HG03457 (cell line): ENCODE measurements at regions not wholly inside any gene's neighbourhood (a gene's known extent, or its start where the extent isn't known, plus 50 kb on each side); places are given as distances from the start of the nearest gene placed in this dataset.

Experiments
- ATAC-seq: cut with Tn5 transposase; IDR thresholded peaks from one replicate; pipeline ENCODE4 v1.9.1; 2021; ENCODE audit warnings: moderate number of reproducible peaks; ENCODE audit not compliant: unreplicated experiment

GRCh38 chr14:38526826-38527501 lies 271.1 kb upstream of the CLEC14A start:
- ATAC-seq = no peak

- ATAC-seq = no peak
Measured at GRCh38 chr14:38524636-38525509, 269.0 kb upstream of the CLEC14A start.

DNA sequence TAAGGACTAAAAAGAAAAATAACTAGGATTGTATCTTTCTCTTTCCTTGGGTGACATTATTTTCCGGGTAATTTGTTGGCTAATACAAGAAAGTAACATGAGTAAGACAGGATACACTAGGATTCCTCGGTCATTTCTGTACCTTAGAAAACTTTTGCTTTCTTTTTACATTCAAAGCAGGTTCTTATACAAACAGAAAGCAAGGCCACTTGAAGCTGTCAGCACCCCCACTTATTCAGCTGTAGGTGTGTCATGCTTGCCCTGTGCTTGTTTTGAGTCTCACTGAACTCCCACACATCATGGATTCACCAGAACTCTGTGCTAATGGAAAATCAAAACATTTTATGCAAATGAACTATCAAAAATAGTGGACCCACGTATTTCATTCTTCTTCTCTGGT lies 266.8 kb upstream of the CLEC14A start:
- no peak for ATAC-seq

- no peak for ATAC-seq
Measured at GRCh38 chr14:38521591-38521990, 265.7 kb upstream of the CLEC14A start.

- no peak for ATAC-seq
Measured at GRCh38 chr14:38517426-38517825, 261.5 kb upstream of the CLEC14A start.

GRCh38 chr14:38512236-38512635 lies 256.3 kb upstream of the CLEC14A start:
- ATAC-seq = no peak

GRCh38 chr14:38507299-38507698 lies 251.4 kb upstream of the CLEC14A start:
- ATAC-seq = no peak

DNA sequence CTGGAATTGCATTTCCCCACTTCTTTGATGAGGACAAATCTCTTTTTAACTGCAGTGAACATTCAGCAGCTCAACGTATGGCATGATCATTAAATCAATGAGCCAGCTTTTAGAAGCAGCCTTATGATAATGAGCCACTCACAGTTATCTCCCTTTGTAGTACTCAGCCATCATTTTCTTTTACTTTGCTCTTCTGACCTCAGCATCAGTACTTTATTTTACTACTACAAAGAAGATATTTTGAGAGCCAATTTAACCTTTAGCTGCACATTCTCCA lies 250.0 kb upstream of the CLEC14A start:
- no peak for ATAC-seq

- no peak for ATAC-seq
Measured at GRCh38 chr14:38505221-38505972, 249.5 kb upstream of the CLEC14A start.

DNA sequence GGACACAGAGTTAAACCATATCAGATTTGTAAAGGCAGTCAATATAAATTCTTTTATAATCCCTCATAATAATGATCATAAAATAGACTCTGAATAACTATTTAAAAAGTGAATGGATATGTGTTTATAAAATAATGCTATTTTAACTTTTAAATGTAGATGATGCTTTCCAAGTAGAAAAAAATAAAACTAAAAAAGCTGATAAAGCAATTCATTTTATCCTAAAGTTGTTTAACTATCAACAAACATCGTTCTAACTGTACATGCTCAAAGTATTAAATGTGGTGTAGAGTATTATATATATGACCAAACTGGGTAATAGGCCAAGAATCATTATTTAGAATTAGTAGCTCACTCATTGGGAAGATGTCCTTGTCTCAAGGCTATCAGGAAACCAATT lies 248.3 kb upstream of the CLEC14A start:
- ATAC-seq = no peak

DNA sequence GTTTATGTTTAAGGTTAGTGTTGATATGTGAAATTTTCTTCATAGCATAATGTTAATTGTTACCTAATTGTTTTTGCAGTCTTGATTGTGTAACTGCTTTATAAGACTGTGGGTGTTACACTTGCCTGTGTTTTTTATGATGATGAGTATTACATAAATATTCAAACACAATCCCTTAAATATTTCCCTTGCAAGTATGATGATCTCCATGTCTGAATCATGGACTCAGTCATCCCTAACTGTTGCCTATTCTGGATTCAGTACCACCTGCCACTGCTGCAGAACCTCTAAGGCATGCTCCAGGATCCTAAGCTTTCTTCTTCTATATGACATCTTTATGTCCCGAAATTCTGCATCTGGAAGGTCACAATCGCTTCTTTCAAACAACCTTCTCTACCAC lies 246.3 kb upstream of the CLEC14A start:
- no peak for ATAC-seq

- ATAC-seq = no peak
Measured at GRCh38 chr14:38500125-38500524, 244.2 kb upstream of the CLEC14A start.

DNA sequence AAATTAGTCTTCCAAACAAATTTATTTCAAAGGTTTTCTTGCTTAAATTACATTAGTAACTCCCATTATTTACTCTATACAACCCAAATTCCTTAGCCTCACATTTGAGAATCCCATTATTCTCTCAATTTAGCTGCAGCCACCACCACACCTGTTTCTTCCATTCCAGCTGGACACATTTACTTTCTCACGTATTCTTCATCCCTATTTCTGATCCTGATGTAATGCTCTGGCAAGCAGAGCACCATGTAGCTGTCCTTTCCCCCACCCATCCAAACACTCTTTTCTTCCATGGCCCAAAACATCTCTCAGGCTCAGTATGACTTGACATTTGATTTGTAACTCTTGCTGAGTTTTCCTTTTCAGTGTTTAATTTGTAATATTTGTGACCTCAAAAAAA lies 240.2 kb upstream of the CLEC14A start:
- no peak for ATAC-seq

DNA sequence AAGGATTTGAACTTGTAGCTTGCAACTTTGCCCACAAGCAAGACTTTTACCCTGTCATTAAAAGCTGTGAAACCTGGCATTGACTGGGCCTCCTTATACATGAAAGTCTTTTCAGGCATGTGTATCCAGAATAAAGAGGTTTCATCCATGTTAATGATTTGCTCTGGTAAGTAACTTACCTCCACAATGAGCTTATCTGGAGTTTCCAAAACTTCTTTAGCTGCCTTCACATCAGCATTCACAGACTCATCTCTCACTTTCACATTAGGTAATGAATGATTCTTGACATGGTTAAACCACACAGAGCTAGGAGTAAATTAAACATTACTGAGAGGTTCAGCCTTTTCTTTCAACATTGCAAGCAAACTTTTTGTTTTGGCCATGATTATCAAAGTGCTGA lies 234.4 kb upstream of the CLEC14A start:
- ATAC-seq = peak; percentile 89

DNA sequence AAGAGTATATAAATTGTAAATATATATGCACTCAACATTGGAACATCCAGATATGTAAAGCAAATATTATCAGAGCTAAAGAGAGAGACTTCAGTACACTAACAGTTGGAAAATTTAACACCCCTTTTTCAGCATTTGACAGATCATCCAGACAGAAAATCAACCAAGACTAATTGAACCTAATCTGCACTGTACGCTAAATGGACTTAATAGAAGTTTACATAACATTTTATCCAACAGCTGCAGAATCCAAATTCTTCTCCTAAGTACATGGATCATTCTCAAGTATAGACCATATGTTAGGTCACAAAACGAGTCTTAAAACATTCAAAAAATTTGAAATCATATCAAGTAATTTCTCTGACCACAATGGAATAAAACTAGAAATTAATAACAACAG lies 229.1 kb upstream of the CLEC14A start:
- no peak for ATAC-seq

DNA sequence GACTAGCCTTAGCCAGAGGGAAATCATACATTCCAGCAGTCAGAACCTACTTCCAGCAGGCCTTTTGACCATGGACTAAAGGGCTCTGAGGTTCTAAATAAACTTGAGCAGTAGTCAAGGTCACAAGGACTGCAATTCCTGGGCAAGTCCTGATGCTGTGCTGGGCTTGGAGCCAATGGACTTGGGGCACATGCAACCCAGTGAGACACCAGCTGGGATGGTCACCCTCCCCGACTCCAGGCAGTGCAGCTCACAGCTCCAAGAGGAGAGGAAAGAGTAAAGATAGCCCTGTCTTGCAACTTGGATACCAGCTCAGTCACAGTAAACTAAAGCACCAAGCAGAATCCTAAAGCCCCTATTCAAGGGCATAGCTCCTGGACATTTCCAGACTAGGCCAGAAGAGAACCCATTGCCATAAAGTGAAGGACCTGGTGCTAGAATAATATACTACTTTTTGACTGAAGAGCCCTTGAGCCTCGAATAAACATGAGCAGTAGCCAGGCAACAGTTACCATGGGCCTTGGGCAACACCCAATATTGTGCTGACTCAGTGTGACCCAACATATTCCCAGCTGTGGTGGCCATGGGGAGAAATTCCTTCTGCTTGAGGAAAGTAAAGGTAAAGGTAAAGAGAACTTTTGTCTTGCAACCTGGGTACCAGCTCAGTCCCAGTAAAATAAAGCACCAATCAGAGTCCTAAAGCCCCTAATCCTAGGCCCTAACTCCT lies 226.2 kb upstream of the CLEC14A start:
- ATAC-seq = no peak

GRCh38 chr14:38469156-38469555 lies 213.3 kb upstream of the CLEC14A start:
- no peak for ATAC-seq

- no peak for ATAC-seq
Measured at GRCh38 chr14:38442208-38442607, 186.3 kb upstream of the CLEC14A start.

GRCh38 chr14:38432186-38432585 lies 176.3 kb upstream of the CLEC14A start:
- ATAC-seq = no peak

GRCh38 chr14:38431156-38431555 lies 175.3 kb upstream of the CLEC14A start:
- no peak for ATAC-seq

GRCh38 chr14:38430522-38430921 lies 174.6 kb upstream of the CLEC14A start:
- no peak for ATAC-seq
